ENCODE measurements at regions not wholly inside any gene's neighbourhood (a gene's known extent, or its start where the extent isn't known, plus 50 kb on each side); places are given as distances from the start of the nearest gene placed in this dataset.
"Not testable (repeated sequence)": the region's sequence is repeated elsewhere in the genome, so short reads cannot be mapped to it uniquely, and the experiment has no call there.

- H3K27me3 ChIP-seq (ENCODE audit: control insufficient read depth, insufficient read depth, low read length) = no peaks in the 10 kb centered on the region
- ChIA-PET CTCF (no interaction called here), POLR2A (no interaction called here)
- H3K27ac ChIP-seq (ENCODE audit: low read depth, low read length) = no peak overlapping the region
- no peak for TF ChIP-seq CTCF (IDR thresholded peaks at IDR 0.05; ENCODE audit: low read depth, low read length)
- DNase-seq (ENCODE audit: low read depth, low spot score) = no peak
- H3K9me3 ChIP-seq (ENCODE audit: control insufficient read depth, insufficient read depth, low read length) = no peaks in the 10 kb centered on the region
- no peak overlapping the region for H3K4me3 ChIP-seq (ENCODE audit: low read depth, low read length)
These were observed 303.4 kb downstream of the ISL1 start for GRCh38 chr5:51686622-51687021.

- H3K27ac ChIP-seq (ENCODE audit: low read depth, low read length) = no peak overlapping the region
- no peaks in the 10 kb centered on the region for H3K27me3 ChIP-seq (ENCODE audit: control insufficient read depth, insufficient read depth, low read length)
- H3K9me3 ChIP-seq (ENCODE audit: control insufficient read depth, insufficient read depth, low read length) = no peaks in the 10 kb centered on the region
- H3K4me3 ChIP-seq (ENCODE audit: low read depth, low read length) = no peak overlapping the region
- TF ChIP-seq CTCF (IDR thresholded peaks at IDR 0.05; ENCODE audit: low read depth, low read length) = no peak
- ChIA-PET CTCF (no interaction called here), POLR2A (no interaction called here)
- DNase-seq (ENCODE audit: low read depth, low spot score) = no peak
These were observed 308.4 kb downstream of the ISL1 start for GRCh38 chr5:51691538-51692079.

GRCh38 chr5:51694826-51695225, 311.6 kb downstream of the ISL1 start:
- no peaks in the 10 kb centered on the region for H3K9me3 ChIP-seq (ENCODE audit: control insufficient read depth, insufficient read depth, low read length)
- H3K4me3 ChIP-seq (ENCODE audit: low read depth, low read length) = no peak overlapping the region
- ChIA-PET CTCF (no interaction called here), POLR2A (no interaction called here)
- no peak for TF ChIP-seq CTCF (IDR thresholded peaks at IDR 0.05; ENCODE audit: low read depth, low read length)
- H3K27ac ChIP-seq (ENCODE audit: low read depth, low read length) = no peak overlapping the region
- DNase-seq (ENCODE audit: low read depth, low spot score) = no peak
- no peaks in the 10 kb centered on the region for H3K27me3 ChIP-seq (ENCODE audit: control insufficient read depth, insufficient read depth, low read length)

- no peaks in the 10 kb centered on the region for H3K9me3 ChIP-seq (ENCODE audit: control insufficient read depth, insufficient read depth, low read length)
- CTCF ChIA-PET = no interaction called here
- H3K27me3 ChIP-seq (ENCODE audit: control insufficient read depth, insufficient read depth, low read length) = no peaks in the 10 kb centered on the region
- POLR2A ChIA-PET = no interaction called here
- no peak for DNase-seq (ENCODE audit: low read depth, low spot score)
- no peak for TF ChIP-seq CTCF (IDR thresholded peaks at IDR 0.05; ENCODE audit: low read depth, low read length)
- no peak overlapping the region for H3K4me3 ChIP-seq (ENCODE audit: low read depth, low read length)
- no peak overlapping the region for H3K27ac ChIP-seq (ENCODE audit: low read depth, low read length)
These were observed 312.9 kb downstream of the ISL1 start for GRCh38 chr5:51696122-51696521.

GRCh38 chr5:51702046-51702445, 318.8 kb downstream of the ISL1 start:
- POLR2A ChIA-PET, CTCF ChIA-PET: not testable (repeated sequence)

GRCh38 chr5:51712201-51712600, 329.0 kb downstream of the ISL1 start:
- Histone ChIP-seq H3K27ac (ENCODE audit: low read depth, low read length) (no peak overlapping the region), H3K27me3 (ENCODE audit: control insufficient read depth, insufficient read depth, low read length) (no peaks in the 10 kb centered on the region), H3K4me3 (ENCODE audit: low read depth, low read length) (no peak overlapping the region), H3K9me3 (ENCODE audit: control insufficient read depth, insufficient read depth, low read length) (peaks cover 6% of the 10 kb centered on the region; the same call in 1 of the 2 replicates)
- POLR2A ChIA-PET = no interaction called here
- no peak for DNase-seq (ENCODE audit: low read depth, low spot score)
- TF ChIP-seq CTCF (IDR thresholded peaks at IDR 0.05; ENCODE audit: low read depth, low read length) = no peak
- CTCF ChIA-PET = no interaction called here

More at GRCh38 chr5:51702046-51702445, 318.8 kb downstream of the ISL1 start:
- not testable (repeated sequence) for DNase-seq (ENCODE audit: low read depth, low spot score); H3K27ac ChIP-seq (ENCODE audit: low read depth, low read length); H3K4me3 ChIP-seq (ENCODE audit: low read depth, low read length); H3K27me3 ChIP-seq (ENCODE audit: control insufficient read depth, insufficient read depth, low read length); H3K9me3 ChIP-seq (ENCODE audit: control insufficient read depth, insufficient read depth, low read length)

GRCh38 chr5:51715445-51715844, 332.2 kb downstream of the ISL1 start:
- DNase-seq (ENCODE audit: low read depth, low spot score); CTCF ChIA-PET; H3K4me3 ChIP-seq (ENCODE audit: low read depth, low read length); POLR2A ChIA-PET; H3K9me3 ChIP-seq (ENCODE audit: control insufficient read depth, insufficient read depth, low read length); H3K27ac ChIP-seq (ENCODE audit: low read depth, low read length); H3K27me3 ChIP-seq (ENCODE audit: control insufficient read depth, insufficient read depth, low read length): not testable (repeated sequence)
